Ascending aorta (tissue), 2 donors: ENCODE measurements at regions not wholly inside any gene's neighbourhood (a gene's known extent, or its start where the extent isn't known, plus 50 kb on each side); places are given as distances from the start of the nearest gene placed in this dataset.
"Not testable (repeated sequence)": the region's sequence is repeated elsewhere in the genome, so short reads cannot be mapped to it uniquely, and the experiment has no call there.

Experiments
- DNase-seq, 2 donors: peaks; one replicate each; pipeline ENCODE4 v3.0.0-alpha.2; 2019; ENCODE audit warnings: low spot score in 2 of 2
- H3K27ac ChIP-seq, 2 donors: fragments of 200-600 bp; sonication (generic); one replicate each; pipeline ENCODE4 v1.5.1; 2016 to 2017; ENCODE audit warnings: mild to moderate bottlenecking in 1 of 2
- H3K27me3 ChIP-seq: fragments of 200-600 bp; sonication (generic); one replicate; pipeline ENCODE4 v1.5.1; 2017
- H3K36me3 ChIP-seq, 2 donors: fragments of 200-600 bp; sonication (generic); one replicate each; pipeline ENCODE4 v1.5.1; 2016
- H3K4me1 ChIP-seq, 2 donors: fragments of 200-600 bp; sonication (generic); one replicate each; pipeline ENCODE4 v1.5.1; 2016 to 2017; ENCODE audit warnings: mild to moderate bottlenecking in 1 of 2
- H3K4me3 ChIP-seq, 2 donors: fragments of 200-600 bp; sonication (generic); one replicate each; pipeline ENCODE4 v1.5.1; 2016 to 2017; ENCODE audit warnings: mild to moderate bottlenecking in 1 of 2
- H3K9me3 ChIP-seq, 2 donors: fragments of 200-600 bp; sonication (generic); one replicate each; pipeline ENCODE4 v1.5.1; 2016
- CTCF ChIP-seq, 3 experiments: fragments of 200-600 bp in 2 of 3; fragments of 450-650 bp in 1 of 3; sonication (generic) in 2 of 3; IDR thresholded peaks; one replicate each; pipeline ENCODE4 v1.5.1; 2016 to 2019; ENCODE audit warnings: antibody characterized with exemption in 3 of 3, mild to moderate bottlenecking in 1 of 3, moderate library complexity in 1 of 3
- intact Hi-C: fragments of 100-400 bp; cut with DNase I; formaldehyde crosslinking; loops from one replicate; pipeline ENCODE4 v1.15.1; 2023

- Histone ChIP-seq H3K27ac (peak overlapping the region; percentile 96 to 100), H3K4me3 (peak overlapping the region; percentile 78 to 100)
- H3K4me1 ChIP-seq, H3K9me3 ChIP-seq, H3K36me3 ChIP-seq, intact Hi-C loops, H3K27me3 ChIP-seq: not testable (repeated sequence)
- peak in 1 of 2 donors; percentile 84 for DNase-seq
These were observed 62.6 kb upstream of the CDR2 start for GRCh38 chr16:22436823-22437652.

- H3K9me3 ChIP-seq, intact Hi-C loops, DNase-seq, H3K36me3 ChIP-seq, H3K27me3 ChIP-seq, H3K4me1 ChIP-seq: not testable (repeated sequence)
- Histone ChIP-seq H3K27ac (peak overlapping the region; percentile 96 to 100), H3K4me3 (peak overlapping the region; percentile 78 to 100)
These were observed 62.0 kb upstream of the CDR2 start for GRCh38 chr16:22436326-22436822.

GRCh38 chr16:22431314-22431713, 56.9 kb upstream of the CDR2 start:
- intact Hi-C loops, H3K4me1 ChIP-seq, DNase-seq, H3K27me3 ChIP-seq, H3K4me3 ChIP-seq, H3K27ac ChIP-seq, H3K9me3 ChIP-seq: not testable (repeated sequence)
- peaks cover 22 to 26% of the 10 kb centered on the region in 2 donors for H3K36me3 ChIP-seq

GRCh38 chr16:22428654-22429053, 54.2 kb upstream of the CDR2 start:
- no peak for DNase-seq
- Histone ChIP-seq H3K27me3 (no peaks in the 10 kb centered on the region), H3K9me3 (no peaks in the 10 kb centered on the region), H3K4me1 (peaks cover 2 to 15% of the 10 kb centered on the region in 2 donors), H3K27ac (no peak overlapping the region), H3K4me3 (no peak overlapping the region), H3K36me3 (peaks cover 22 to 26% of the 10 kb centered on the region in 2 donors)
- intact Hi-C loops = no loop called here
- no peak for TF ChIP-seq CTCF (IDR thresholded peaks at IDR 0.05)

- Histone ChIP-seq H3K9me3 (no peaks in the 10 kb centered on the region), H3K27ac (no peak overlapping the region), H3K27me3 (no peaks in the 10 kb centered on the region), H3K4me1 (peaks cover 2 to 15% of the 10 kb centered on the region in 2 donors), H3K4me3 (no peak overlapping the region), H3K36me3 (peaks cover 22 to 26% of the 10 kb centered on the region in 2 donors)
- DNase-seq = no peak
- intact Hi-C loops = no loop called here
- no peak for TF ChIP-seq CTCF (IDR thresholded peaks at IDR 0.05)
These were observed 53.1 kb upstream of the CDR2 start for GRCh38 chr16:22427556-22427955.

- Histone ChIP-seq H3K36me3 (peaks cover 24 to 38% of the 10 kb centered on the region in 2 donors), H3K27ac (peak overlapping the region in 1 of 2 donors; percentile 87), H3K4me1 (peaks cover 2 to 15% of the 10 kb centered on the region in 2 donors), H3K9me3 (no peaks in the 10 kb centered on the region), H3K27me3 (no peaks in the 10 kb centered on the region), H3K4me3 (no peak overlapping the region)
- TF ChIP-seq CTCF (IDR thresholded peaks at IDR 0.05) = no peak
- intact Hi-C loops = loop anchor here (2.0 kb wide), 1 partner anchor 51 kb away; the partner anchor contains the start of gene CDR2
- DNase-seq = no peak
These were observed 51.4 kb upstream of the CDR2 start for GRCh38 chr16:22425847-22426246.

- intact Hi-C loops = loop anchor here (2.0 kb wide), 1 partner anchor 50 kb away; the partner anchor contains the start of gene CDR2
- Histone ChIP-seq H3K36me3 (peaks cover 30 to 44% of the 10 kb centered on the region in 2 donors), H3K27me3 (no peaks in the 10 kb centered on the region), H3K9me3 (no peaks in the 10 kb centered on the region), H3K4me3 (peak overlapping the region; percentile 39 to 57), H3K4me1 (peaks cover 2 to 15% of the 10 kb centered on the region in 2 donors), H3K27ac (peak overlapping the region; percentile 86 to 87)
- TF ChIP-seq CTCF (IDR thresholded peaks at IDR 0.05) = no peak
- peak in 1 of 2 donors; percentile 72 for DNase-seq
These were observed 50.8 kb upstream of the CDR2 start for GRCh38 chr16:22425036-22425801.
